ENCODE measurements at regions not wholly inside any gene's neighbourhood (a gene's known extent, or its start where the extent isn't known, plus 50 kb on each side); places are given as distances from the start of the nearest gene placed in this dataset.

GRCh38 chr21:35136586-35137219 is 87.6 kb upstream of the RUNX1 start:
- DNase-seq (ENCODE audit: low read depth) = no peak

DNA sequence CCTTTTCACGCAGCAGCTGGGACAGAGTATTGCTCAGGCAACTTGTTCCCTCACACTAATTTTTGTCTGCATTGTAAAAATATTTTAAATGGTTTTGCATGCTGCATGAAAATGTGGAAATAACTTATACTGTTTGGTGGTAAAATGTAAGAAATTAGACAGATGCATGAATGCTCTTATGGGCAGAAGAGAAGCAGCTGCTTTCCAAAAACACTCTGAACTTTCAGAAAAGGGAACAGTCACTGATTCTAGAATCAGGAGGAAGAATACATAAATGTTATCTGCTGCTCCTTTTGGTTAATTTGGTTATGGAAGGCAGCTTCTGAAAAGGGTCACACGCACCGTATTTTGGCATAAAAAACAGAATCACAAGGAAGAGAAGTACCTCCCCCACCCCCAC is 87.0 kb upstream of the RUNX1 start:
- no peak for DNase-seq (ENCODE audit: low read depth)

GRCh38 chr21:35135481-35135880 is 86.4 kb upstream of the RUNX1 start:
- DNase-seq (ENCODE audit: low read depth) = no peak

- DNase-seq (ENCODE audit: low read depth) = no peak
Measured at GRCh38 chr21:35134309-35134708, 85.2 kb upstream of the RUNX1 start.

- DNase-seq (ENCODE audit: low read depth) = no peak
Measured at GRCh38 chr21:35128536-35128935, 79.4 kb upstream of the RUNX1 start.

GRCh38 chr21:35127851-35128250 is 78.7 kb upstream of the RUNX1 start:
- no peak for DNase-seq (ENCODE audit: low read depth)

GRCh38 chr21:35127026-35127425 is 77.9 kb upstream of the RUNX1 start:
- no peak for DNase-seq (ENCODE audit: low read depth)

DNA sequence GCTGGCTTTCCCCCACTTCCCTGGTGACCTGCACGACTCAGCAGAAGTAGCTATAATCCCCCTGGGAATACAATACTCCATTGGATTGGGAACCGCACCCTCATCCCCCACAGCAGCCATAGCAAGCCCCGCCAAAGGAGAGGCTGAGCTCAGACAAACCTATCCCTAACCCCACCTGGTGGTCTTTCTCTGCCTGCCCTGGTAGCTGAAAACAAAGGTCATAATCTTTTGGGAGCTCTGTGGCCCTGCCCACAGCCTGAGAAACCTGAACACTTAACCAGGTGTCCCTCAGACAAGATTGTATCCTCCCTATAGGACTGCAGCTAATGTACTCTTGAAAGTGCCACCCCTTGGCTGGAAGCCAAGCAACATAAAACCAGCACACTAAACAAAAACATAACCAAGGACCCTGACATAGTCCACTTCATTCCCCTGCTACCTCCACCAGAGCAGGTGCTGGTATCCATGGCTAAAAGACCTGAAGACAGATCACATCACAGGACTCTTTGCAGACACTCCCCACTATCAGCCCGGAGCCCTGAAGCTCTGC is 71.6 kb upstream of the RUNX1 start:
- no peak for DNase-seq (ENCODE audit: low read depth)

DNA sequence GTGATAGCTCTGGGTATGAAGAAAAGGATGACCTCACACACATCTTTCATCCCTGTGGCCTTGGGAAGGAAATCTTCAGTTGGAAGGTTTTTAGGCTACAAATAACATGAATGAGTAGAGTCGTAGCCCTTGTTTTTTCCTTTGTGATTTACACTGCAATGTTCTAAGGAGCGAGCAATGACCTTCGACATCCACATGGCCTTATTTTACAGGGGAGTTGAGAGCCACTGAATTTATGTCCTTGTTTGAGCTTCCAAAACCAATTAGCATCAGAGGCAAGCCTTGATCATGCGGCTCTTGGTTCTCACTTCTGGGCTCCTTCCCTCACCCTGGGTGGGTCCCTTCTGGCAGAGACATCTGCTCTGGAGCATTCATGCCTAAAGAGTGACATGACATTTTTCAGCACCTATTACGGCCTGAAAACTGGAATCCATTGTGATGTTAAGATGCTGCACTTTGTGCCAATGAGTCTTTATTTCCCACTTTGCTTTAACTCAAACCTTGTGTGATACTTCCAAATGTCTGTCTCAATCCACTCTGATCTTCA is 70.5 kb upstream of the RUNX1 start:
- no peak for DNase-seq (ENCODE audit: low read depth)

- DNase-seq (ENCODE audit: low read depth) = no peak
Measured at GRCh38 chr21:35116777-35117176, 67.7 kb upstream of the RUNX1 start.

GRCh38 chr21:35113064-35113463 is 64.0 kb upstream of the RUNX1 start:
- no peak for DNase-seq (ENCODE audit: low read depth)

- no peak for DNase-seq (ENCODE audit: low read depth)
Measured at GRCh38 chr21:35111321-35111930, 62.3 kb upstream of the RUNX1 start.

DNA sequence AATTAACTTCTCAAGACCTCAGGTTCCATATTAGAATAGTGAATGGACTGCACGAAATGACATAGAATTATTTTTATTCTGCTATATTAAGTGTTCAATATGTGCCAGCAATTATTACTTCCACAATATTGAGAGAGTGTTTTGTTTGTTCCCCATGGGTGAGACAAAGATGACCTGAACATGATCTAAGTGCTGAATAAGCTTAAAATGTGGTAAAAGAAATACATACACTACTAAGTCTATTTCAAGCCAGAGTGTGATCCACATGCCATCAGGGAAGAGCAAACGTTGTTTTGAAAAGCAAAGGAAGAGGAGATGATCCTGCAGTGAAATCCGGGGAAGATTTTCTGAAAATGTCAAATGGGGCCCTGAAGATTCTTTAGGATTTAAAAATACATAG is 59.8 kb upstream of the RUNX1 start:
- no peak for DNase-seq (ENCODE audit: low read depth)

DNA sequence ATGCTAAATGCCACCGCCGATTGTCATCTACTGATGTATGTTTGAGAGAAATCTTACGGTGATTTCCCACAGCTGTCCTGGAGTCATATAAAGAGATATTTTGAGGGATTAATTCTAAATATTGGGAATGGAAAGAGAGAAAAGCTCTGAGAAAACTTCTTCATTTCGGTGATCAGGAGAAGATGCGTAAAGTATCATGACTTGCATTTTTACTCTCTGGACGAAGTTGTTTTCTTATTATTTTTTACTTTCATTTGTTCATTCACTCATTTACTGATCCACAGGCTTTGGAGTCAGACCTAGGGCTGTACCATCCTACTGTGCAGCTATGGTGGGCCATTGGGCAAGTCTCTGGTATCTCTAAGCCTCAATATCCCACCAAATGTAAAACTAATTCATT is 58.4 kb upstream of the RUNX1 start:
- DNase-seq (ENCODE audit: low read depth) = no peak

DNA sequence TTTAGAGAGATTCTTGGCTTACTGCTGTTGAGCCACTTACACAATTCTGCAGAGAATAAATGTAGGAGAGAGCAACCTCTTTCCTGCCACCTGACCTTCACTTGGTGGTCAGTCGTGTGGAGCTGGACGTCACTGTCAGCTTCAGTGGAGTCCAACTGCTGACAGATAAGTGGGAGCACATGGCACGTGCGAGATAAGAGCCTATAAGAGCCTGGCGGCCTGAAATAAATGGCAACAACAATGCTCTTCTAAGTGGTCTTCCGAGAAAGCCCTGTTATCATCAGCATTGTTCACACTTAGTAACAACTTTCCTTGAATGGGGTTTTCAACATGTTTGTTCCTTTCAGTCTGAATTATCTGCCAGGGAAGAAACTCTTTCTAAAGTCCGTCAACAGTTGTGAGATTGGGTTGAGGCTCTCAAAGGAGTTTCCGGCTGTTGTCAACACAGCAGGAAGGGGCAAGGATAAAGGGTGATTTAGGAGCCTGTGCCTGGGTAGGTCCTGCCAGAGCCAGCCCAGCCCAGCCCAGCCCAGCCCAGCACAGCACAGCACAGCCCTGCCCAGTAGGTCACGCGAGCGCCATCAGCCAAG is 57.2 kb upstream of the RUNX1 start:
- DNase-seq (ENCODE audit: low read depth) = no peak

- no peak for DNase-seq (ENCODE audit: low read depth)
Measured at GRCh38 chr21:35102488-35103371, 53.6 kb upstream of the RUNX1 start.

- DNase-seq (ENCODE audit: low read depth) = no peak
Measured at GRCh38 chr21:35100349-35100811, 51.3 kb upstream of the RUNX1 start.

DNA sequence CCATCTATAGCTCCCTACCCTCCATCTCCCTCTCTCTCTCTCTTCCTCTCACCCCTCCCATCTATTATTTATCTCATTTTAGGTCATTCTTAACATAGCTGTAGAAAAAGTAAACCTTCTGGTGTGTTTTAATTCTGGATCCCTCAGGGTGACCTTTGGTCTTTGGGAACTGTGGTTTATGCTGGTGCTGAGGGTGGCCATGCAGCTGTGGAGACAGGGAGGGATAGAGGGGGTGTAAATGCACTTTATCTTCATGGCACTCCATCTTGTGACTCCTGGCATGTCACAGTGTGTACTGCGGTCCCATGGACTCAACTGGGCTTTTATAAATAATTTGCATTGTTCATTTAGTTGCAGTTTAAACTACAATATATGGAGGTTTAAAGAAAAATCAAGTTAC is 50.2 kb upstream of the RUNX1 start:
- DNase-seq (ENCODE audit: low read depth) = no peak

Measured in fibroblast of the conjunctiva (primary cell).